Putamen (tissue), 1 donor: ENCODE measurements at regions not wholly inside any gene's neighbourhood (a gene's known extent, or its start where the extent isn't known, plus 50 kb on each side); places are given as distances from the start of the nearest gene placed in this dataset.

Experiments used
- DNase-seq: peaks from one replicate; pipeline ENCODE4 v3.0.0-alpha.2; 2016; ENCODE audit warnings: low spot score

GRCh38 chr9:129400971-129401622 lies 219.8 kb downstream of the C9orf50 start:
- DNase-seq, result no peak

DNA sequence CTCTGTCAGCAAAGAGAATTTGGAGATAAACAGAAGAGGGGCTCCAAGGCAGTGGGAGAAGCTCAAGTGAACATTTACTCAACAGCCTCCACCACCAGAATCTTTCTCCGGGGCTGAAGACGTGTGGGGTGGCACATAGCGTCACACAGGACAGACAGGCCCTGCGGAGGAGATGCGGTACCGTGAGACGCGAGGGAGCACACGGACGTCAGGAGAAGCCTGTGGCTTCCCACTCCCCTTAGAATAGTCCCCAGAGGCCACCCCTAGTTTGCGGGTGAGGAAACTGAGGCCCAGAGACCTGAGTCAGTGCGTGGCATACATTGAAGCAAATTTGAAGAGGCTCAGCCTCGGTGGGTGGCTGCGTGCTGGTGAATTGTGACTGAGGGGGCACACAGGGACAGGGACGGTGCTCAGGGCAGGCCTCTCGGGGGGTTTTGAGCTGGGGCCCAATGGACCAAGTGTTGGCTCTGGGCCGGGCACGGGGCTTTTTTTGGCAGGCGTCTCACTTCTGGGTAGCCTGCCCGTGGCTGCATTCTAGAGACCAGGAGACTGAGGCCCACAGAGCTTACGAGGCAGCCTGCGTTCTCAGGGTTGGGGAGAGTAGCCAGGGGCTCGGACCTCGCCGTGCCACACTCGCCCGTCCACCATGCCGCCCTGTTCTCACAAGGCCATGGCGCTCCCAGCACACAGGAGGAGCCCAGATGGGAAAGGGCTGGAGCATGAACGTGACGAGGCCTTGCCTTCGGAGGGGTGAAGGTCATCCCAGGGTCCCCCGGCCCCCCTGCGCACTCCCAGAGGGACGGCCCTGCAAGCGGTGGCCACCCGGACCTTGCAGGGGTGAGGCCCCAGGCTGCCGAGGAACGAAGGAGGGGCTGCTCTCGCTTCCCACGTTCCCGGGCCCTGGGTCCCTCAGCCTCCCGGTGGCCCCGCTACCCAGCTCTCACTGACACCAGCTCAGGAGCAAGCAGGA lies 220.6 kb downstream of the C9orf50 start:
- DNase-seq, result no peak

DNA sequence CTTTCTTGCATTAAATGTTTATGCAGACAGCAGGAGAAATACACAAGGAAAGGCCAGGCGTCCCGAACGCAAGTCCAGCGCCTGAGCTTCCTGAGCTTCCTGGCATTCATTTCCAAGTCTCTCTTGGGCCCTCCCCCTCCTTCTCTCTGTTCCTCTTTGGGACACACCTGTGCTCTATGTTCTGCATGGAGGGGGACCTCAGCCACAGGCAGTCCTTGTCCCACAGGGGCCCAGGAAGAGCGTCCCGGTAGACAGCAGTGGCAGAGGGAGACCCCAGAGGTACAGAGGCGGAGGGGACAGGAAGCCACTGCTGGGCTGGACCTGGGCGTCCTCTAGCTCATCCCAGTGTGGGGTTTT lies 221.3 kb downstream of the C9orf50 start:
- no peak for DNase-seq

GRCh38 chr9:129398961-129399633 lies 221.0 kb upstream of the IER5L start:
- no peak for DNase-seq

GRCh38 chr9:129398101-129398960 lies 220.3 kb upstream of the IER5L start:
- no peak for DNase-seq

DNA sequence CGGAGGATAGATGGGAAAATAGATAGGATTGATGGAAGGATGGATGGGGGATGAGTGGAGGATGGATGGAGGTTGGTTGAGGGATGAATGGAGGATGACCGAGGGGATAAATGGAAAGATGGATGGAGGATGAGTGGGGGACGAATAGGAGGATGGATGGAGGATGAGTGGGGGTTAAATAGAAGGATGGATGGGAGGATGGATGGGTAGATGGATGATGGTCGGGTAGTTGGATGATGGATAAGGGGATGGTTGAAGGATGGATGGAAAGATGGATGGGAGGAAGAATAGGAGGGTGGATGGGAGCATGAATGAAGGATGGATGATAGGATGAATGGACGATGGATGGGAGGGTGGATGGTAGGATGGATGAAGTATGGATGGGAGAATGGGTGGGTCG lies 219.3 kb upstream of the IER5L start:
- no peak for DNase-seq

GRCh38 chr9:129396365-129396708 lies 218.3 kb upstream of the IER5L start:
- no peak for DNase-seq

DNA sequence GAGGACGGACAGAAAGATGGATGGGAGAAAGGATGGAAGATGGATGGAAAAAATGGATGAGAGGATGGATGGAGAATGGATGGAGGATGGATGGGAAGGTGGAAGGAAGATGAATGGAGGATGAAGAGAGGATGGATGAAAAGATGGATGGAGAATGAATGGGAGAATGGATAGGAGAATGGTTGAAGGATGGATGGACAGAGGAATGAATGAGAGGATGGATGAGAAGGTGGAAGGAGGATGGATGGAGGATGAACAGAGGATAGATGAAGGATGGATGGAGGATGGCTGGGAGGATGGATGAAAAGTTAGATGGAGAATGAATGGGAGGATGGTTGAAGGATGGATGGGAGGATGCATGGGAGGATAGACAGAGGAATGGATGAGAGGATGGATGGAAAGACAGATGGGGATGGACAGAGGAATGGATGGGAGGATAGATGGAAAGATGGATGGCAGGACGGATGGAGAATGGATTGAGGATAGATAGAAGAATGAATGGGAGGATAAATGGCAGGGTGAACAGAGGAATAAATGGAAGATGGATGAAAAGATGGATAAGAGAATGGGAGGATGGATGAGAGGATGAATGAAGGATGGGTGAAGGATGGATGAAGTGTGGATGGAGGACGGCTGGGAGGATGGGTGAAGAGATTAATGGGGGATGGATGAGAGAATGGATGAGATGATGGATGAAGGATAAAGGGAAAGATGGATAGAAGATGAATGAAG lies 217.7 kb upstream of the IER5L start:
- no peak for DNase-seq

DNA sequence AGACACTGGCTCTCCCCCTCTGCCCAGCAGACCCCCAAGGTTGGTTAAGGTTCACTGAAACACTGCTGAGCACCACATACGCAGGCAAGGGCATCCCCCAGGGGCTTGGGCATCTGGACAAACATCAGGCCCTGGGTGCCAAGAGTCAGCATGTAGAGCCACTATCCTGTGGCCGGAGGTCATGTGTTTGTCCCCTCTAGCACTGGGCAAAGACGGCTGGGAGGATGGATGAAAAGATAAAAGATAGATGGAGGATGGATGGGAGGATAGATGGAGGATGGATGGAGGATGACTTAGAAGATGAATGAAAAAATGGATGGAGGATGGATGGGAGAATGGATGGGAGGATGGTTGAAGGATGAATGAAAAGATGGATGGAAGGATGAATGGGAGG lies 216.8 kb upstream of the IER5L start:
- no peak for DNase-seq

GRCh38 chr9:129394061-129394885 lies 216.2 kb upstream of the IER5L start:
- DNase-seq, result peak; percentile 61

DNA sequence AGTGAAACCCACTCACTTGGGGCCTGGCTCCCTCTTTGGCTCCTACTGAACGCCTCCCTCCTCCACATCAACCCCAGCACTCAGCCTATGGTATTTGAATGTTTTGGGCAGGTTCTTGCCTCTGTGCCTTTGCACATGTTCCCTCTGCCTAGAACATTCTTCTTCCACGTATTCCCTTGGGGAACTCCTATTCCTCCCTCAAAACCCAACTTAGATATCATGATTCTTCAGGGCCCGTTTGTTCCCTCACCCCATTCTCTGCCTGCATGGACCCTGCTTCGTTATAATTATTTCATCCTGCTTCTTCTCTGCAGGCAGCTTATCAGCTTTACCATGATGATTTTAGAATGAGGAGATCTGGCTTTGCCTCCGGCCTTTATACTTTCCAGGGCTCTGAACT lies 215.0 kb upstream of the IER5L start:
- no peak for DNase-seq

GRCh38 chr9:129392093-129392541 lies 214.1 kb upstream of the IER5L start:
- no peak for DNase-seq

DNA sequence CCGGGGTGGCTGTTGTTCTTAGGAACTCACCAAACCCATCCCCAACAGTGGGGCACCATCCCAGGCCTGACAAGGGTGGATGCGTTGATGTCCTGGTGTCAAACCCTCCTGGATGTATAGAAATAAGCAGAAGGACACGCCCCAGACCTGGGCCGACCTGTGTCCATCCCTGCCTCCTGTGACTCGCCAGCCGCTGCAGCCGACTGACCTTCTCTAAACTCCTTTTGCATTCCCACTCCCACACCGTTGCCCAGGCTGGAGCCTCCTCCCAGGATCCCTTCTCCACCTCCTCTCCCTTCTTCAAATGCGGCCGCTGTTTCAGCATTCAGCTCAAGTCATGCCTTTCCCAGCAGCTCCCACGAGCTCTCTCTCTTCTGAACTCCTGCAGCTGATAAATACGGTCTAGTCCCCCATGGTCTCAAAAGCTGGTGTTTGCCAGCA lies 213.2 kb upstream of the IER5L start:
- DNase-seq, result no peak

- no peak for DNase-seq
These were observed 212.5 kb upstream of the IER5L start for GRCh38 chr9:129390541-129390940.

GRCh38 chr9:129387822-129388221 lies 209.8 kb upstream of the IER5L start:
- DNase-seq, result no peak

DNA sequence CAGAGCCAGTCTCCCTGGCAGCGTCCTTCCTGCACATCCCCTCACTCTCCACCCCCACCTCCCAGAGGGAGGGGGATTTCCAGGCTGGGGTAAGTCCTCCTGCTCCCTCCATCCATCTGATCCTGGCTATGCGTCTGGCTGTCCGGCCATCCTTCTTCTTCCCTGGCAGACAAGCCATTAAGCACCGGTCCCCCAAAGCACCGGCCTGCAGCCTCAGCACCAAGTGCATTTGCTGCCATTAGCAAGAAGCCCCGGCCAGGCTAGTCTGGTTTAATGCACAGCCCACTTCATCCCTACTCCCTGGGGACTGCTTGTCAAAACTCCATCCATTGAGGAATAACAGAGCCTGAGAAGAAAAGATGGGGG lies 208.7 kb upstream of the IER5L start:
- DNase-seq, result no peak

- no peak for DNase-seq
These were observed 207.3 kb upstream of the IER5L start for GRCh38 chr9:129385211-129385934.

DNA sequence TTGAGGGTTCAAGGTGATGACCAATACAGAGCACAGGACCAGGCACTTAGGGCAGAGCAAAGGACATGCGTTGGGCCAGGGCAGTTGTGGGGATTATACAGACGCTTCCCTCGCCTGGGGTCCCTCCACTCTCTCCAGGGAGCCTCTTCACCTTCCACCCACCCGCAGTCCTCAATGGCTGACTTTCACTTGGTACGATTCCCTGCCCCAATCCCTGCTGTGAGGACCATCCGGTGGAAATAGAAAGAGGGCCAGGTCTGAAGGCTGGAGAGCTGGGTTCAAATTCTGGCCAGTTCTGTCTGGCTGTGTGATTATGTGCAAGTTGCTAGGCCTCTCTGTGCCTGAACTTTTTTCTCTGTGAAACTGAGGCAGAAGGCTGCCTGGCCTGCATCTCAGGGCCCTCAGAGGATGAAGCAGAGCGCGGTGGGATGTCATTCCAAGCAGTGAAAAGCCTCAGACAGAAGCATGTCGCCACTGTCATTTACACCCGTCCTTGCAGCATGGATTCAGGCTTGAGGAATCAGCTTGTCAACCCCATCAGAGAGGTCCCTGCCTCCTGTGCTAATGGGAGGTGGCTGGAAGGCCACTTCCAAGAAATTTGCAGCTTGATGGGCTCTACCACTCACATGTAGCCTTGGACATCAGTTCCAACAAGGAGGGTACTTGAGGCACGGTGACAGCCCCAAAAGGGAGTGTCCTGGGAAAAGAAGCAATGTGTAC lies 206.6 kb upstream of the IER5L start:
- no peak for DNase-seq
